ENCODE measurements at regions not wholly inside any gene's neighbourhood (a gene's known extent, or its start where the extent isn't known, plus 50 kb on each side); places are given as distances from the start of the nearest gene placed in this dataset.

- Mint-ChIP-seq H3K36me3 (no peaks in the 10 kb centered on the region), H3K27ac (no peak overlapping the region), H3K27me3 (no peaks in the 10 kb centered on the region), H3K4me1 (ENCODE audit: low read depth) (no peaks in the 10 kb centered on the region), H3K9me3 (ENCODE audit: low read depth) (no peaks in the 10 kb centered on the region), H3K4me3 (no peak overlapping the region)
Observed at GRCh38 chr3:3586336-3586735, 212.9 kb upstream of the LRRN1 start.

DNA sequence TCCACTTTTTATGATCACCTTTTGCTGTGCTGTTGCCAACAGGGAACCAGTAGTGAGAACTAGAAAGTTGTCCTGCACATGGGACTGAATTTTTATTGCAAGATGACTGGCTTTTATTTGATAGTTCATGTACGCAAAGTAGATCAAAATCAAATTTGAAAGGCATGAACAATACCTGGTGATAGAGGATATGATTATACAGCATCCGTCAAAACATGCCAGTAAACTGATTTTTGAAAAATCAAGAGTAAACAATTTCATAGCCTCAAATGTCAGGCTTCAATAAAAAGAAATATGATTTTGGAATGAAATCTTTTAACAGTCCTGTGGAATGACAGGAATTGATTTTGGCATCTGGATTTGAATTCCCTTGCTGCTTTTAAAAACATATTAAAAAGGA is 219.6 kb upstream of the LRRN1 start:
- Mint-ChIP-seq H3K4me1 (ENCODE audit: low read depth) (no peaks in the 10 kb centered on the region), H3K27me3 (peaks cover 2% of the 10 kb centered on the region), H3K27ac (no peak overlapping the region), H3K4me3 (no peak overlapping the region), H3K9me3 (ENCODE audit: low read depth) (no peaks in the 10 kb centered on the region), H3K36me3 (no peaks in the 10 kb centered on the region)

- H3K27ac Mint-ChIP-seq, result no peak overlapping the region
- no peaks in the 10 kb centered on the region for H3K4me1 Mint-ChIP-seq (ENCODE audit: low read depth)
- H3K36me3 Mint-ChIP-seq, result no peaks in the 10 kb centered on the region
- no peaks in the 10 kb centered on the region for H3K9me3 Mint-ChIP-seq (ENCODE audit: low read depth)
- no peak overlapping the region for H3K4me3 Mint-ChIP-seq
- peaks cover 2% of the 10 kb centered on the region for H3K27me3 Mint-ChIP-seq
Observed at GRCh38 chr3:3578718-3579117, 220.5 kb upstream of the LRRN1 start.

DNA sequence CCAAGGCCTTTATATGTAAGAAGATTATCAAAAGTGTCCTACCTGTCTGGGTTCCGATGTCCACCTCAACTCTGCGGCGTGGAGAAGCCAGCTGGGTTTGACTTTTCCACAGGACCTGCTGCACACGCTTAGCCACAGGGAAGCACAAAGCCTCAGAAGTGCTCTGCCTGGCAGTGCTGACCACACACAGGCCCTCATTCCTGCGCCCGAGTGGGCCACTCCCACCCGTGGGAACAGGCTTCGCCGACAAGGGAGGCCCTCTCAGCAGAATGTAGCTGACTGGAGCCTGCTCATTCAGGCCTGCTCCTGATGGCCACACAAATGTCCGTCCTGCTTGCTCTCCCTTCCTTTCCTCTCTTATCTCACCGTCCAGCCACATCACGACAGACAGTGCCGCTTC is 221.4 kb upstream of the LRRN1 start:
- Mint-ChIP-seq H3K27ac (no peak overlapping the region), H3K36me3 (no peaks in the 10 kb centered on the region), H3K27me3 (peaks cover 2% of the 10 kb centered on the region), H3K4me1 (ENCODE audit: low read depth) (no peaks in the 10 kb centered on the region), H3K9me3 (ENCODE audit: low read depth) (no peaks in the 10 kb centered on the region), H3K4me3 (no peak overlapping the region)

DNA sequence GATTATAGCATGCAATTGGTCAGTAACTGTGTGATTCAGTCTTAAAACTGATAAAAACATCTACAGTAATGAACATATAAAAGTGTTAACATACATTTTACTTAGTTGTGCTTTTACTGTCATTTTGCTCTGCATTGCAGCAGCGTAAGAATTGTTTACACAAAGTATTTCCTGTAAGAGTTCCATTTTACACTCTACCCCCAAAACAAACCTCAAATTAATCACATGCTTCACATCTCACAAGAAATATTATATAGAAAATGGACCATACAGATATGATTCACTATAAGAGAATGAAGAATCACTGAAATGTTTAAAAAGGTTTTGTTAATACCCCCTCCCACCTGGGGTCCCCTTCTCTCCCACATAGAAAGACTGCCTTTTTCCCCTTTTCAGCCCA is 225.9 kb upstream of the LRRN1 start:
- peaks cover 2% of the 10 kb centered on the region for H3K27me3 Mint-ChIP-seq
- H3K9me3 Mint-ChIP-seq (ENCODE audit: low read depth), result peaks cover 4% of the 10 kb centered on the region
- no peak overlapping the region for H3K27ac Mint-ChIP-seq
- no peaks in the 10 kb centered on the region for H3K4me1 Mint-ChIP-seq (ENCODE audit: low read depth)
- H3K4me3 Mint-ChIP-seq, result no peak overlapping the region
- peaks cover 2% of the 10 kb centered on the region for H3K36me3 Mint-ChIP-seq

GRCh38 chr3:3560591-3561311 is 238.5 kb upstream of the LRRN1 start:
- H3K4me3 Mint-ChIP-seq, result no peak overlapping the region
- no peaks in the 10 kb centered on the region for H3K9me3 Mint-ChIP-seq (ENCODE audit: low read depth)
- no peaks in the 10 kb centered on the region for H3K36me3 Mint-ChIP-seq
- peaks cover under 1% of the 10 kb centered on the region for H3K27me3 Mint-ChIP-seq
- H3K4me1 Mint-ChIP-seq (ENCODE audit: low read depth), result no peaks in the 10 kb centered on the region
- no peak overlapping the region for H3K27ac Mint-ChIP-seq

DNA sequence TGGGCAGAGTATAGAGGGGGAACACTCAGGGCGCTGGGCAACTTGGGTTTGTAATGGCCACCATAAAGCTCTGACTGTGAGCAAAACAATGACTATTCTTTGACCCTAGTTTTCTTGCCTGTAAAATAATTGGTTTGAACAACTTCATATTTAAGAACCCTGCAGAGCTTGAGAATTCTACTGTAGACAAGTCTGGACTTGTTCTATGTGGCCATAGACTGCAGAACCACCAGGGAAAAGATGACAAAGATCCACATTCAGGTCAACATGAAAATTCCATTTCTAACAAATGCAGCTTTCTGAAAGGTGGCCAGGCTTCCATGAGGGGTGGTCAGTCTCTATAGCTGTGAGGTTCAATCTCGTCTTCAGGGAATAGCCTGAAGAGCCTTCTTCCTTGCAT is 239.4 kb upstream of the LRRN1 start:
- Mint-ChIP-seq H3K9me3 (ENCODE audit: low read depth) (no peaks in the 10 kb centered on the region), H3K27me3 (peaks cover 1% of the 10 kb centered on the region), H3K36me3 (no peaks in the 10 kb centered on the region), H3K4me1 (ENCODE audit: low read depth) (no peaks in the 10 kb centered on the region), H3K27ac (no peak overlapping the region), H3K4me3 (no peak overlapping the region)

DNA sequence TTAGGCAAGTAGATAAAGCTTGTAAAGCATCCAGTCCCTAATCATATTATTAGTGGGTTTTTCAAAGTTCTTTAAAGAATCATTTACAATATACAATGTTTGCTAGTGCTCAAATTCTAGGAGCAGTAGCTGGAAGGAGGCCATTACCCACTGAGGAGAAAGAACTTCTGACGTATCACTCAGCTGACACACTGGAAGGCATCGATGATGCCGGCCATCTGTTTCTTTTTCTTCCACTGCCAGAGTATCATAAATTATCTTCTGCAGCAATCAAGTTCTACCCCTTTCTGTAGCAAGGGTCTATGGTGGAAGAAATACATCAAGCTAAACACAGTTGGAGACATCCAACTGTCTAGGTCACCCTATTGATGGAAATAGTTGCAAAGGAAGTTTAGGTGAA is 243.2 kb upstream of the LRRN1 start:
- no peak overlapping the region for H3K27ac Mint-ChIP-seq
- no peaks in the 10 kb centered on the region for H3K9me3 Mint-ChIP-seq (ENCODE audit: low read depth)
- no peaks in the 10 kb centered on the region for H3K4me1 Mint-ChIP-seq (ENCODE audit: low read depth)
- H3K36me3 Mint-ChIP-seq, result no peaks in the 10 kb centered on the region
- H3K27me3 Mint-ChIP-seq, result peaks cover 1% of the 10 kb centered on the region
- no peak overlapping the region for H3K4me3 Mint-ChIP-seq

GRCh38 chr3:3553236-3553635 is 246.0 kb upstream of the LRRN1 start:
- no peaks in the 10 kb centered on the region for H3K4me1 Mint-ChIP-seq (ENCODE audit: low read depth)
- no peaks in the 10 kb centered on the region for H3K36me3 Mint-ChIP-seq
- H3K9me3 Mint-ChIP-seq (ENCODE audit: low read depth), result peaks cover 9% of the 10 kb centered on the region
- H3K27me3 Mint-ChIP-seq, result peaks cover 1% of the 10 kb centered on the region
- H3K27ac Mint-ChIP-seq, result no peak overlapping the region
- H3K4me3 Mint-ChIP-seq, result no peak overlapping the region

GRCh38 chr3:3552761-3553160 is 246.5 kb upstream of the LRRN1 start:
- Mint-ChIP-seq H3K27ac (no peak overlapping the region), H3K4me3 (no peak overlapping the region), H3K4me1 (ENCODE audit: low read depth) (no peaks in the 10 kb centered on the region), H3K36me3 (no peaks in the 10 kb centered on the region), H3K27me3 (peaks cover 1% of the 10 kb centered on the region), H3K9me3 (ENCODE audit: low read depth) (peaks cover 9% of the 10 kb centered on the region)

DNA sequence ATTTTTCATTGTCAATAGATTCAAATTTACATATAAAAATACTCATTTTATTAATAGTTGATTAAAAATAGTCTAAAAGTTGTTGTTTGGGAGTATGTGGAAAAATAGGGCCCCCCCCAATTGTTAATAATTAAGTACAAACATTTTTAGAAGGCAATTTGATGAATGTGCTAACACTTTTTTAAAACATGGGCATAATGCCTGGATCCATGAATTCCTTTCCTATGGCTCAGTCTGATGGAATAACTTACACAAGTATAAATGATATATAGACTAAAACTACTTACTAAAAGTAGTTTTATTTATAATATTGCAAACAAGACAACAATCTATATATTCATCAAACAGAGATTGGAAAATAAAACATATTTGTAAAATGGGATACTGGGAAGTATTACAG is 247.2 kb upstream of the LRRN1 start:
- Mint-ChIP-seq H3K27ac (no peak overlapping the region), H3K4me3 (no peak overlapping the region), H3K9me3 (ENCODE audit: low read depth) (peaks cover 9% of the 10 kb centered on the region), H3K27me3 (peaks cover 1% of the 10 kb centered on the region), H3K36me3 (no peaks in the 10 kb centered on the region), H3K4me1 (ENCODE audit: low read depth) (no peaks in the 10 kb centered on the region)

DNA sequence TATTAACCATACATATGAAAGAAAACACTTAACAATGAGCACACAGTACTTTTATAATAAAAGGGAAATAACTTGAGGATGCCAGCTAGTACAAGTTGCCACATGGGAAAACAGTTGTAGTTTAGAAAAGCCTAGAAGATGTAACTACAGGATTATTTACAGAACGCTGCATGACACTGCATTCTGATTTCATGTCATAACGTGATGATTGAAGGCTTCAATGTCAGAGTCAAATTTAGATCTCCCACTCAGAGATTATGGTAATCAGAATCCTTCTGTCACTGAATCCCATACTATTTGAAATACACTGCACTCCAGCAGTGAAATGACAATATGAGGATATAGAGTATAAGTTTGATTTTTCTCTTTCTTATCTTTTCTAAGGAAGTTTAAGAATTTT is 253.9 kb upstream of the LRRN1 start:
- Mint-ChIP-seq H3K27me3 (no peaks in the 10 kb centered on the region), H3K4me3 (no peak overlapping the region), H3K9me3 (ENCODE audit: low read depth) (peaks cover 5% of the 10 kb centered on the region), H3K36me3 (no peaks in the 10 kb centered on the region), H3K27ac (no peak overlapping the region), H3K4me1 (ENCODE audit: low read depth) (no peaks in the 10 kb centered on the region)

DNA sequence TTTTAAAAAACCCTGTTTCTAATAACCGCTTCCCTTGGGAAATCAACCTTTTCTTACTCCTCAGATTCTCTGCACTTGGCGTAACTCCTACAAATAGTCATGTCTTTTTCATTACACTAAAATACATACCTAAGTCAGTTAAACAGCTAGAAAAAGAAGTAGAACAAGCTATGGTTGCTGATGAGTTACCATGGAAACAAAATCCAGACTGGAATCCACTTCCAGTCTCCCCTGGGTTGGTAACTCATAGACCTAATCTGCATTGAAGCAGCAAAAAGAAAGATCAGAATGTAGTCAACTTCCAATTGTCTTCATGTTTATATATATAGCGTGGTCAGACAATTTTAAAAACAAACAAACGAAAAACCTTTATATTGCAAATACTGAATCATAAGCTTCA is 260.8 kb upstream of the LRRN1 start:
- Mint-ChIP-seq H3K9me3 (ENCODE audit: low read depth) (no peaks in the 10 kb centered on the region), H3K4me3 (no peak overlapping the region), H3K27ac (no peak overlapping the region), H3K36me3 (no peaks in the 10 kb centered on the region), H3K4me1 (ENCODE audit: low read depth) (no peaks in the 10 kb centered on the region), H3K27me3 (no peaks in the 10 kb centered on the region)

GRCh38 chr3:3532508-3532907 is 266.7 kb upstream of the LRRN1 start:
- no peak overlapping the region for H3K27ac Mint-ChIP-seq
- no peaks in the 10 kb centered on the region for H3K27me3 Mint-ChIP-seq
- no peaks in the 10 kb centered on the region for H3K36me3 Mint-ChIP-seq
- no peaks in the 10 kb centered on the region for H3K4me1 Mint-ChIP-seq (ENCODE audit: low read depth)
- H3K4me3 Mint-ChIP-seq, result no peak overlapping the region
- H3K9me3 Mint-ChIP-seq (ENCODE audit: low read depth), result no peaks in the 10 kb centered on the region

- Mint-ChIP-seq H3K27ac (no peak overlapping the region), H3K27me3 (no peaks in the 10 kb centered on the region), H3K9me3 (ENCODE audit: low read depth) (no peaks in the 10 kb centered on the region), H3K4me3 (no peak overlapping the region), H3K4me1 (ENCODE audit: low read depth) (no peaks in the 10 kb centered on the region), H3K36me3 (no peaks in the 10 kb centered on the region)
Observed at GRCh38 chr3:3531476-3531875, 267.8 kb upstream of the LRRN1 start.

DNA sequence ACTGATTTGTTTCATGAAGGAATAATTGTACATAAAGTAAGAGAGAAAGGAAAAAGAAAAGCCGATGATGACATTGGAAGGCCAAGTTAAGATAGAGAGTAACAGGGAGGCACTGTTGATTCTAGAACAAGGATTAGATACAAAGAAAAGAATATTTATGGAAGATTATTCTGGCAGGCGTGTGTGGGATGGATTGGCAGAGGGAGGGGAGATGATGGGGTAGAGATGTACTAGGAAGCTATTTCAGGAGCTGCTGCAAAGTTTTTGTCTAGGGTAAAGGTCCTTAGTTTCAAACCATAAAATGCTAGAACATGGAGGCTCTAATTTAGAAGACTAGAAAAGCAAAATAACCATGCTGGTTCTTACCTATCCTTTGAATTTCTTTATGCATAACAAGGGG is 280.0 kb upstream of the LRRN1 start:
- no peaks in the 10 kb centered on the region for H3K36me3 Mint-ChIP-seq
- no peaks in the 10 kb centered on the region for H3K9me3 Mint-ChIP-seq (ENCODE audit: low read depth)
- H3K27ac Mint-ChIP-seq, result no peak overlapping the region
- no peaks in the 10 kb centered on the region for H3K27me3 Mint-ChIP-seq
- H3K4me1 Mint-ChIP-seq (ENCODE audit: low read depth), result no peaks in the 10 kb centered on the region
- no peak overlapping the region for H3K4me3 Mint-ChIP-seq
